HG03196 (cell line): ENCODE measurements at regions not wholly inside any gene's neighbourhood (a gene's known extent, or its start where the extent isn't known, plus 50 kb on each side); places are given as distances from the start of the nearest gene placed in this dataset.
"Not testable (repeated sequence)": the region's sequence is repeated elsewhere in the genome, so short reads cannot be mapped to it uniquely, and the experiment has no call there.

ENCODE experiments used
- ATAC-seq: cut with Tn5 transposase; IDR thresholded peaks from one replicate; pipeline ENCODE4 v1.9.1; 2021; ENCODE audit not compliant: unreplicated experiment

DNA sequence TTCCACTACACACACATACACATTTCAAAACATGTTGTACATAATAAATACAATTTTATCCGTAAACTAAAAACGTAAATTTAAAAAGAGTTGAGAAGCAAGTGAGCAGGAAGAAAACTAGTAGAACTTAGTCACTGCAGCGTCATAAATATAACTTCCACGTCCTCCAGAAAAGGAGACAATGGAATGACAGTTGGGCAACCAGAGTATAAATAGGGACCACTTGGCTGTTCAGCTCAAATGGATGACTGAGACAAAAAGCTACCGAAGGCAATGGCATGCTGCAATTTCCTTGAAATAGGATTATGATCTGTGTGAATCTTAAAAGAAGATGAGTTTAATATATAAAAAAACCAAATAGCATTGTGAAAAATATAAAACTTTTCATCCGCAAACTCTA lies 438.5 kb upstream of the RGMB start:
- ATAC-seq: no peak

DNA sequence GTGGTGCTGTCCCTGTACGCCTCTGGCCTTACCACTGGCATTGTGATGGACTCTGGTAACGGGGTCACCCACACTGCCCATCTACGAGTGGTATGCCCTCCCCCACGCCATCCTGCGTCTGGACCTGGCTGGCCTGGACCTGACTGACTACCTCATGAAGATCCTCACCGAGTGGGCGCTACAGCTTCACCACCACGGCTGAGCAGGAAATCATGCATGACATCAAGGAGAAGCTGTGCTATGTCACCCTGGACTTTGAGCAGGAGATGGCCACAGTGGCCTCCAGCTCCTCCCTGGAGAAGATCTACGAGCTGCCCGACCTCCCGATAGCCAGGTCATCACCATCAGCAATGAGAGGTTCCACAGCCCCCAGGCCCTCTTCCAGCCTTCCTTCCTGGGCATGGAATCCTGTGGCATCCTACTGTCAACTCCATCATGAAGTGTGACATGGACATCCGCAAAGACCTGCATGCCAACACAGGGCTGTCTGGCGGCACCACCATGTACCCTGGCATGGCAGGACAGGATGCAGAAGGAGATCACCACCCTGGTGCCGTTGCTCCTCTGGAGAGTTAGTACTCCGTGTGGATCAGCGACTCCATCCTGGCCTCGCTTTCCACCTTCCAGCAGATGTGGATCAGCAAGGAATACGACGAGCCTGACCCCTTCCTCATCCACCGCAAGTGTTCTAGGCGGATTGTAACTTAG lies 434.2 kb upstream of the RGMB start:
- ATAC-seq: no peak

DNA sequence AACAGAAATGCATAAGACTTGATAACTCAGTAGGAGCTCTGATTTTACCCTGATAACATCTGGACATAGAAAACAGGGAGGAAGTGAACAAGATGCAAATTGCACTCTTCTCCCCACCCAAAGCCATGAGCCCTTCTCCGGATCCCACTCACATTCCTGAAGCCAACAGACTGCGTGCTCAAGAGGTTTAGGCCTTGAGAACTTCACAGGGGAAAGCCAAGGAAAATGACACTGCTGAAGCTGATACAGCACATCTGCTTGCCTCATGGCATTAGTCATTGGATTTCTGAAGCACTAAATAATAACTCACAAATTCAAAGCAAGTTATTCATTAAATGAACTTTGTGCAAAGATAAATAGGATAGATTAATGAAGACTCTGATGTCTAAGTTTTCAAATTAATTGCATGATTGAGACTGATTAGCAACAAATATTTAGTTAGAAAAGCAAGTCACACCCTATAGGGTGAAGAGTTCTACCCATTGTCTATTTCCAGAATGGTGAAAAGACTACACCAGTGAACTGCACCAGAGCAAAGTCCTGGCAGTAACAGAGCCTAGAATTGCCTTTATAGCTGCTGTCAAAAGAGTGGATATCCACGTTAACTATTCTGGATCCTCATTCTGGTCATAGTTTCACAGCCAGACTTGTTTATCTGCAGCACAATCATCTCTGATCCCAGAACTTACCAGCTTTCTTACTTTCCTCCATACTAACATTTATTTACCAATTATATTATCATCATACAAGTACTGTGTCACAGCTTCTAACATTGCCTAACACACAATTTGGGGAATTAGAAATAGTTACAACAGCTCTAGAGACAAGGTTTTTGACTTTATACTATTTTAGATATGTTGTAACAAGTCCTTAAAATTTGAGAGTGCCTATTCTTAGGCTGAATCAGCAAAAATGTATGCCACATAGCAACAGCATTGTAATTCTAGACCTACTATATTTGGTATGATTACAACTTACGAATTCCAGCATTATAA lies 432.1 kb upstream of the RGMB start:
- ATAC-seq: no peak

DNA sequence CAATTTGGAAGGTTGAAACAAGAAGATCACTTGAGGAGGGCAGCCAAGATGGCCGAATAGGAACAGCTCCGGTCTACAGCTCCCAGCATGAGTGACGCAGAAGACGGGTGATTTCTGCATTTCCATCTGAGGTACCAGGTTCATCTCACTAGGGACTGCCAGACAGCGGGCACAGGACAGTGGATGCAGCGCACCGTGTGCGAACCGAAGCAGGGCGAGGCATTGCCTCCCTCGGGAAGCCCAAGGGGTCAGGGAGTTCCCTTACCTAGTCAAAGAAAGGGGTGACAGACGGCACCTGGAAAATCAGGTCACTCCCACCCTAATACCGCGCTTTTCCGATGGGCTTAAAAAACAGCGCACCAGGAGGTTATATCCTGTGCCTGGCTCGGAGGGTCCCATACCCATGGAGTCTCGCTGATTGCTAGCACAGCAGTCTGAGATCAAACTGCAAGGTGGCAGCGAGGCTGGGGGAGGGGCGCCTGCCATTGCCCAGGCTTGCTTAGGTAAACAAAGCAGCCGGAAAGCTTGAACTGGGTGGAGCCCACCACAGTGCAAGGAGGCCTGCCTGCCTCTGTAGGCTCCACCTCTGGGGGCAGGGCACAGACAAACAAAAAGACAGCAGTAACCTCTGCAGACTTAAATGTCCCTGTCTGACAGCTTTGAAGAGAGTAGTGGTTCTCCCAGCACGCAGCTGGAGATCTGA lies 430.4 kb upstream of the RGMB start:
- ATAC-seq: not testable (repeated sequence)

DNA sequence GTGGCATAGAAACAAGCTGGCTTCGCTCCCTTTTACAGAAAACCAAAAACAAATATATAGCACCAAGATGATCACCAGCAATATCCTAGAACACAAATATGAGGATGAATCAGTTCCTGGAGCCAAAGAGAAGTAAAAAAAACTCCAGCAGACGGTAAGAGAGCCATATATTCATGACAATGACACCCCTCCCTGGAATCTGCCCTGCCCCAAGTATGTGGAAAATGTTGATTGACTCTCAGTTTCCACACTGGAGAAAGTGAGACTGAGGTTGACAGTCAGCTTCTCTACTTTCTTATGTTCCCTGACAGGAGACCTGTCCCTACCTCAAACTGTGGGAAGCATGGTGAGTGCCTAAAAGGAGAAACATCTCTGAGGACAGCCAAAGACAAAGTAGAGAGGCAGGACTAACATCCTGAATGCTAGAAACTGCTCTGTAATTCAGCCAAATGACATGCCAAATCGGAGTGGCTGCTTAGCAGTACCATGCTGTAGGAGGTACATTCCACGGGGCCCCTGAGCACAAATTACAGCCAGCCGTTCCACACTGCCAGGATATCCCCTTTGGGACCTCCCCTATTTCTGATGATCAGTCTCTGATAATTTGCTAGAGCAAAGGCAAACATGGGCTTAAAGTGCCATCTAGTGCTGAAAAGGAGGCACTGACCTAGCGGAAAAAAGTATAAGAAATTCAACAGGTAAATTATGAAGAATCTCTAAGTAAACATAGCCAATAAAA lies 424.0 kb upstream of the RGMB start:
- ATAC-seq: no peak

DNA sequence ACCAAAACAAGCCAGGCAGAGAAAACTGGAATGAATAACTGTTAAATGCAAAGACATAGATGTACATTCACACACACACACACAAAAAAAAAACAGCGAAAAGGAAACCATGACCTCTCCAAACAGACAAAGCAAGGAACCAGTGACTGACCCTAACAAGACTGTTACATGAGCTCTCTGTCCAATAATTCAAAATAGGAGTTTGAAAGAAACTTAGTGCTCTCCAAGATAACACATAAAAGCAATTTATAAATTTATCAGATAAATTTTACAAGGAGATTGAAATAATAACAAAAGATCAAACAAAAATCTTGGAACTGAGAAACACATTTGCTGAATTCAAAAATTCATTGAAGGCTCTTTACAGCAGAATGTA lies 423.5 kb upstream of the RGMB start:
- ATAC-seq: no peak

DNA sequence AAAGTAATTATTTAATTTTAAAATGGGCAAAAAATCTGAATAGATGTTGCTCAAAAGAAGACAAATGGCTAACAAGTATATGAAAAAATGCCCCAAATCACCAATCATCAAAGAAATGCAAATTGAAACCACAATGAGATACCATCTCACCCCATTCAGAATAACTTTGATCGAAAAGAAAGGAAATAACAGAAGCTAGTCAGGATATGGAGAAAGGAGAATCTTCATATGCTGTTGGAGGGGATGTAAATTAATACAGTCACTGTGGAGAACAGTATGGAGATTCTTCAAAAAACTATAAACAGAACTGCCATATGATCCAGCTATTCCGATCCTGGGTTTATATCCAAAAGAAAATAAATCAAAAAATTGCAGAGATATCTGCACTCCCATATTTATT lies 418.5 kb upstream of the RGMB start:
- ATAC-seq: no peak

DNA sequence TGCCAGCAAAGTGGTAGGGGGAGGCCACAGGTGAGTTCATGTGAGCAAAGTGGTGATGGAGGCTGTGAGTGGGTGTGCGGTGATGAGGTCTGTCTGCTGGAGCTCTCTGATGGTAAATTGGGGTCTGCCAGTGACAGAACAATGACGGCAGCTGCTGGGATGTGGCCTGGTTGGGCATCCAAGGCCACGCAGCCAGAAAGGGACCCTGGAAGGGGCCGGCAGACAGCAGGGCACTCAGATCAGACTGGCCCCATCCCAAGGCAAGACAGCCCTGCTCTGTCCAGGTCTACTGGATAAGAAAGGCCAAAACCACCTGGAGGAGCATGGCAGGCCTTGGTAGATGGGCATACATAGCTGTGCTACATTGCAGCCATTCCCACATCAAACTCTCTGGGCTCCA lies 412.9 kb upstream of the RGMB start:
- ATAC-seq: no peak

DNA sequence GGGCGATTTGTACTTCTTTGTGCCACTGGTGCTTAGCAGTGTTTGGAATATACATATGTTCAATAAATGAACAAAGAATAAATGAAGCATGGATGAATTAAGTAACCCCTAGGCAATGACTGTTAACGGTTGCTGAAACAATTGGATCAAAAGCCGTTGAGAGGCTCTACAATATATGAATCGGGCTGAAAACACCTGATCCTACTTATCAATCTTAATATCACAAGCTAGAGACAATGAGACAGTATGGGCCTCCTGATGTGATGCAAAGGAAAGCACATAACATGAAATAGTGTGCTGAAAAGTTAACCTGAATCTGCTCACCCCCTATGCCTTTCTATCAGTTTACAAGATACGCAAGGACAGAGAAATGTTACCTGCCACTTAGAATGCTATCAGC lies 410.3 kb upstream of the RGMB start:
- no peak for ATAC-seq

DNA sequence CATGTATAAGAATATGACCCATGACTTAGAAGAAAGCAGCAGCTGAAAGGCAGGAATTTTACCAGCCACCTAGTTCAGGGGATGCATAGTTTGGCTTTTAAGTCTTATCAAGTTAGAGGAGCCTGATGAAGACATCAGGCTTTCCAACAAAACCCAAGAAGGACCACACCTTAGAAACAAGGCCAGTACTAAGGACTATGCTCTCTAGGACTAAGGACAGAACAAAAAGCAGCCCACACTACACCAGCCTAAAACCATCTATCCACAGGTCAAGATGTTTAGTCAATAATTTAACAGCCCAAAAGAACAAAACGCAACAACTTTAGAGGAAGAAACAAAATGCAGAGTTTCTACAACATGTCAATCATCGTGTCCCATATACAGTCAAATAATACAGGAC lies 408.9 kb upstream of the RGMB start:
- no peak for ATAC-seq

DNA sequence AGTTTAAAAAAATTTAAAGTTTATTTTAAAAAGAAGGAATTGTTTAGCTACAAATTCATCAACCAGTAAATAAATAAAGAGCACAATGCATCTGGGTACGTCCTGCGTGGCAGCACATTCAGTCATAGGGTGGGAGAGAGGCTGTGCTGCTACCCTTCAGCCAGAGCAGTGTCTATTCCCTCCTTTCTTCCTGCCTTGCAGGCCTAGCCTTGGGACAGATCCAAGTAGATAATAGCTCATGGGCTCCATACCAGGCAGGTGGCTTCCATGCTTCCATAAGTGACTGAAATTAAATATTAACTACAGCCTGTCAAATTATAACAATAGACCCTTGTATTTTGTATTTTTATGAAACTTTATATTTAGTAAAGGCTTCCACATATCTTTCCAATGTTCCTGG lies 408.3 kb upstream of the RGMB start:
- no peak for ATAC-seq

DNA sequence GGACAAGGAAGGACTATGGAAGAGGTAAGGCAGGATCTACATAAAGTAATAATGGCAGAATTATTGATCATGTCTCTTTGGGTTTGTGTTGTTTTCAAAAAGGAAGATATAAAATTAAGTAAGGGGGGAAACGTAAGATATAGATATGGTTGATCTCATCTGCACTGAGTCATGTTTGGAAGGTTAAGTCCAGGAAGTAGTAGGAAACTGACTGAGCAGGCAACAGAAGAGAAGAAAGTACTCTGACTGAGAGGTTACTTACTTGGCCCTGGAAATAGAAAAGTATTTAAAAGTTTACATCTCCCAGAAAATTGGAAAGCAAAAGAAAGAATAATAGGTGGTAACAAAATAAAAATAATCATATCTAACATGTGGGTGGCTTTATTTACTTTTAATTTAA lies 405.3 kb upstream of the RGMB start:
- ATAC-seq: no peak

DNA sequence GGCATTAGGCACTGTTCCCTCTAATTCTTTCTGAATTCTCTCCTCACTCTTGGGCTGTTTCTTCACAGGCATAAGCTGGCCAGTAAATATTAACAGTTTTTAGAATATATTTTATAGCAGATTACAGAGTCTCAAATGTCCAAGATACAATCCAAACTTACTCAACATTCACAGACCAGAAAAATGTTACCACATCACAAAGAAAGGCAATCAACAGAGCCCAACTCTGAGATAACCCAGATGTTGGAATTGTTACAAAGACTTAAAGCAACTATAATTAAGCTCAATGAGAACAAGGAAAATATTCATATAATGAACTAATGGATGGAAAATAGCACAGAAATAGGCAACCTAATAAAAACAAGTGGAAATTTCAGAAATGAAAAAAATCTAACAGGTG lies 401.1 kb upstream of the RGMB start:
- ATAC-seq: no peak

DNA sequence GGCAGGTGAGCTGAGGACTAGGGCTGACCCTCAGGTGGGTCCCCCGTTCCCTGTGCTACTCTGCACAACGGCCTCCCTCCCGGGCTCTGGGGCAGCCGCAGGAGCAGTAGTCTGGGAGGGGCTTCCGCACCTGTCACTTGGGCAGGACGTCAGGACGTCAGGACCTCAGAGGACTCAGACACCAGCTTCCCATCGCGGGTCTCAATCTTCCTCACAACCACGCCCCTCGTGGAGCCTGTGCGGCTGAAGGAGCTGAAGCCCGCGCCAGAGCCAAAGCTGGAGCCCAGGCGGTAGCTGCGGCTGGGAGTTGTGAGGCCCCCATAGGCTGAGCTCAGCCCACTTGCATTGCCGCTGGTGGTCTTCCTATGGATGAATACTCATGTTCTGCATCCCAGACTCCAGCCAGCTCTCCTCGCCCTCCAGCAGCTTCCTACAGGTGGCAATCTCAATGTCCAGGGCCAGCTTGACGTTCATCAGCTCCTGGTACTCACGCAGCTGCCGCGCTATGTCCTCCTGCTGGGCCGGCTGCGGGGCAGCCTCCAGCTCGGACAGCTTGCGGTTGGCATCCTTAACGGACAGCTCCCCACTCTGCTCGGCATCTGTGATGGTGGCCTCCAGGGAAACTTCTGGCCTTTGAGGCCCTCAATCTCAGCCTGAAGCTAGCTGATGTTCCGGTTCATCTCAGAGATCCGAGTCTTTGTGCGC lies 381.4 kb upstream of the RGMB start:
- ATAC-seq: no peak

DNA sequence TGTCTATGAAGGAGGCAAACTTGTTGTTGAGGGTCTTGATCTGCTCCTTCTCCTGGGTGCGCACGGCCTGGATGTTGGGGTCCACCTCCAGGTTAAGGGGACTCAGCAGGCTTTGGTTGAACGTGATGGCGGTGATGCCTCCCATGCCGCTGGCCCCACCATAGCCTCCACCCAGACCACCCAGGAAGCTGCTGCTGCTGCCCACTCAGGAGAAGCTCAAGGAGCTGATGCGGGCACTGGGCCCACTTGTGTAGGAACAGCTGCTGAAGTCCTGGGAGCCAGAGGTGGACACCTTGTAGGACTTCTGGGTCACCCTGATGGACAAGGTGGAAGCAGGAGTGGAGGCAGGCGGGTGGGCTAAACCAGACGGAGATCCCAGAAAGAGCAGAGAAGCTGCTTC lies 380.3 kb upstream of the RGMB start:
- ATAC-seq: not testable (repeated sequence)

DNA sequence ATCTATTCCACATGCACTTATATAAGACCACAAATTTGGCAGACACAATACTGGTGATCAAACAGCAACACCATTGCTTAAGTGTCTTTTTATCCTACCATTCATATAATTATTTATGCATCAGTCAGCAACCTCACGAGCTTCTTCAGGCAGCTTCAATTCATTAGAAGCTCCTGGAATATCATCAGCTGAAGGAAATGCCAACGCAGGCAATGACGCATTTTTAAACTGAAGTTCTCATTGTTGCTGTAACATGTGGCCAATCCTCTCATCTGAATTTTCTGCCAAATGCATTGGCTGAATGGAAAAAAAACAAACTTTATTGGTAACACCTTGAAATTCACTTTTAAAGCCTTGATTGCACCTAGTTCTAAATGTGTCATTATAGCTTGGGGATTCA lies 376.4 kb upstream of the RGMB start:
- ATAC-seq: no peak

DNA sequence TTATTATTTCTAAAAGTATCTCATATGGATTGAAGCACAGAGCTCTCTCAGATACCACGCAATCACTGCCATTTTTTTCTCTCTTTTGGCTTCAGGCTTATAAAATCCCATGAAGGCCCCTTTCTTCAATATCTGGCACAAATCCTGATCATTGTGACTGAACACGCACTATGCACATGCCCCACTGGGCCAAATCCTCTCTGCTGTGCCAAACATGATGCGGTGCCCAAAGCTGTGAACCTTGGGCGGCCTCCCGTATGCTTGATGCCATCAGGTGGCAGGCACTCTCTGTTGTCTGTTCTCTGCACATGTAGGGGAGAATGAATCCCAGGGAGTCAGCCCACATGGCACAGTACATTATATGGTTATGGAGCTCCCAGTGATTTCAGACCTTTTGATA lies 375.0 kb upstream of the RGMB start:
- no peak for ATAC-seq

DNA sequence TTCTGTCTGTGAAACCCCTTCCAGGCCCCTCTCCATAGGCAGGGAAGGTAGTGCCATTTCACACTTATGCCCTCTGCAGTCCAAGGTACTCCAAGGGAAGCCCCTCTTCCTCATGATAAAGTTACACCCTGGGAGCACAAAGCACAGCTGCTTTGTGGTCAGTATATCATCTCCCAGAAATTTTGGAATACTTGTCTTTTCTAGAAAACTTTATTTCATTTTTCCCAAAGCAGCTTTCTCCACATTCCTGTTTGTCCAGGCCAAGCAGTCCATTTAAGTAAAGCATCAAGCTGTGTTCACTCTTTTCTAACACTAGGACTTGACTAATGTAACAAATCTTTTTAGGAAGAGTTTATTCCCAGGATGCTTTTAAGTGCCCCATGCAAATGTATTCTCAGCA lies 371.8 kb upstream of the RGMB start:
- ATAC-seq: no peak

DNA sequence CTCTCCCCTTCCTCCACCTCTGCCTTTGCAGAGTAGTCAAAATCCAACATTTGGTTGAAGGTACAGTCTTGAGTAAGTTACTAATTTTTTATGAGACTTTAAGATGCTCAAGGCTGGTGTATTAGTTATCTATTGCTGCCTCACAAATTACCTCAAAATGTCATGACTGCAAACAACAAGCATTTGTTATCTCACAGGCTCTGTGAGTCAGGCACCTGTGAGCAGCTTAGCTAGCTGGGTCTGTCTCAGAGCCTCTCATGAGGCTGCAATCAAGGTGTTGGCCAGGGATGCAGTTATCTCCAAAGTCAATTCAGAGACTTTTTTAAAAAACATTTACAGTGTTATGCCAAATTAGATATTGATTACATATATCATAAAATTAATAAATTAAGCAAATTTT lies 371.3 kb upstream of the RGMB start:
- no peak for ATAC-seq

DNA sequence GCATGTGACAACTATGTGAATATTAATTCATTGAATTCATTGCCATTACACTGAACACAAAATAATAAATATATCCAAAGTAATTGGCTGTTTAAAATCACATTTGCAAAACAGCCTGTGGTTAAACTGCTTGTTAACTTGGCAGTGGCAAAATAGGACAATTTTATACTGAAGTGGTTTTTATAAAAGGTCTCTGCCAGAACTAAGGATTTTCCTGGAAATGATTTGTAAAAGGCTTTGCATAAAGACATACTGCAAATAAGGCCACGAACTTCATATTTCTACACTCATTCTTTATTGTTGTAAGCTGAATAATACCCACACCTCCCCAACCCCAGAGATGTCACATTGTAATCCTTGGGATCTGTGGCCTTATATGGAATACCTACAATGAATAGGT lies 370.3 kb upstream of the RGMB start:
- no peak for ATAC-seq

DNA sequence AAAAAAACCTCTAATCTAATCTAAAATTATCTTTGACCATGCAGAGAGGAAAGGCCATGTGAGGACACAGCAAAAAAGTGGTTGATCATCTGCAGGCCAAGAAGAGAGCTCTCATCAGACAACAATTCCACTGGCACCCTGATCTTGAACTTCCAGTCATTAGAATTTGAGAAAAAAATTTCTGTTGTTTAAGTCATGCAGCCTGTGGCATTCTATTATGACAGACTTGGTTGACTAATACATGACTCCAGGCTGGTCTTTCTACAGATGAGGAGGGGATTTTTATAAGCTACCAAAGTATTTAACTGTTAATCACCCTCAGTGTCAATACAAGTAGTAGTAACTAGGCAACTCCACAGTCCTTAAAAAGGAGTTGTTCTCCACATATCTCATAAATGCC lies 358.5 kb upstream of the RGMB start:
- ATAC-seq: no peak
